Keratinocyte (primary cell): ENCODE measurements at regions not wholly inside any gene's neighbourhood (a gene's known extent, or its start where the extent isn't known, plus 50 kb on each side); places are given as distances from the start of the nearest gene placed in this dataset.

Experiments
- DNase-seq: peaks from one replicate; pipeline ENCODE4 v3.0.0-alpha.2; 2011; ENCODE audit warnings: low read depth, missing footprints, low spot score
- FAIRE-seq: peaks from 2 replicates; lab custom pipeline; 2011; peaks lifted over from hg19 to GRCh38; lab: Jason Lieb, UNC
- H2AFZ ChIP-seq: 2 replicates; pipeline ENCODE4 v1.6.0; 2012; ENCODE audit warnings: low read length, control low read depth, inconsistent platforms; ENCODE audit not compliant: control insufficient read depth
- H3K27ac ChIP-seq: 2 replicates; pipeline ENCODE4 v1.5.1; 2011; ENCODE audit warnings: low read length; ENCODE audit not compliant: control insufficient read depth, insufficient read depth
- H3K27me3 ChIP-seq: 3 replicates; pipeline ENCODE4 v1.6.0; 2011; ENCODE audit warnings: low read length; ENCODE audit not compliant: control insufficient read depth, insufficient read depth; ENCODE audit errors: extremely low read depth
- H3K36me3 ChIP-seq, 2 experiments: 2 replicates in 1 of 2; 3 replicates in 1 of 2; pipeline ENCODE4 v1.5.1; 2011; ENCODE audit warnings: low read length in 2 of 2, mild to moderate bottlenecking in 1 of 2; ENCODE audit not compliant: control insufficient read depth in 2 of 2, insufficient read depth in 2 of 2; ENCODE audit errors: extremely low read depth in 1 of 2
- H3K4me1 ChIP-seq: 3 replicates; pipeline ENCODE4 v1.5.1; 2011; ENCODE audit warnings: low read length; ENCODE audit not compliant: control insufficient read depth, insufficient read depth; ENCODE audit errors: extremely low read depth
- H3K4me2 ChIP-seq: 3 replicates; pipeline ENCODE4 v1.6.0; 2011; ENCODE audit warnings: low read depth, low read length; ENCODE audit not compliant: control insufficient read depth, insufficient read depth; ENCODE audit errors: extremely low read depth
- H3K4me3 ChIP-seq, 3 experiments: fragments of 200-600 bp in 1 of 3; sonication (generic) in 1 of 3; 2 replicates in 2 of 3; 3 replicates in 1 of 3; pipeline ENCODE4 v1.5.1; 2011 to 2016; ENCODE audit warnings: low read length in 3 of 3, mild to moderate bottlenecking in 3 of 3, control low read depth in 2 of 3, inconsistent platforms in 1 of 3, low read depth in 1 of 3, mixed read lengths in 1 of 3, mixed run types in 1 of 3, moderate library complexity in 1 of 3; ENCODE audit not compliant: control insufficient read depth in 2 of 3, insufficient read depth in 2 of 3; ENCODE audit errors: extremely low read depth in 1 of 3
- H3K79me2 ChIP-seq: 2 replicates; pipeline ENCODE4 v1.6.0; 2012; ENCODE audit warnings: low read length; ENCODE audit not compliant: control insufficient read depth, insufficient read depth
- H3K9ac ChIP-seq: 3 replicates; pipeline ENCODE4 v1.6.0; 2011; ENCODE audit warnings: low read length; ENCODE audit not compliant: control insufficient read depth, insufficient read depth; ENCODE audit errors: extremely low read depth
- H3K9me1 ChIP-seq: 3 replicates; pipeline ENCODE4 v1.6.0; 2011; ENCODE audit warnings: low read length; ENCODE audit not compliant: control insufficient read depth, insufficient read depth; ENCODE audit errors: extremely low read depth
- H3K9me3 ChIP-seq: 2 replicates; pipeline ENCODE4 v1.5.1; 2012; ENCODE audit warnings: low read depth, low read length; ENCODE audit not compliant: control insufficient read depth
- H4K20me1 ChIP-seq: 3 replicates; pipeline ENCODE4 v1.6.0; 2011; ENCODE audit warnings: low read length; ENCODE audit not compliant: control insufficient read depth, insufficient read depth; ENCODE audit errors: extremely low read depth
- EZH2 ChIP-seq: IDR thresholded peaks from one replicate; pipeline ENCODE4 v1.6.1; 2012; ENCODE audit warnings: inconsistent platforms, mild to moderate bottlenecking, low read length, moderate library complexity
- dilution Hi-C: fragments of 300-500 bp; cut with MboI; formaldehyde crosslinking; loops from one replicate; pipeline ENCODE4 v1.7.0; 2020; ENCODE audit warnings: low sequenced_read_pairs; ENCODE audit not compliant: extremely low pct_ligation_motif_present
- TF ChIP-seq, protein P1 (sequence below), 3 experiments: IDR thresholded peaks in 1 of 3; conservative IDR thresholded peaks in 1 of 3; optimal IDR thresholded peaks in 1 of 3; 2 replicates in 2 of 3; 3 replicates in 1 of 3; pipeline versions ENCODE3 to v1.5.1; 2011; ENCODE audit warnings: low read length in 3 of 3, mild to moderate bottlenecking in 3 of 3, moderate library complexity in 2 of 3, control low read depth in 1 of 3, inconsistent platforms in 1 of 3; ENCODE audit not compliant: insufficient read depth in 2 of 3; ENCODE audit errors: extremely low read depth in 1 of 3

DNA sequence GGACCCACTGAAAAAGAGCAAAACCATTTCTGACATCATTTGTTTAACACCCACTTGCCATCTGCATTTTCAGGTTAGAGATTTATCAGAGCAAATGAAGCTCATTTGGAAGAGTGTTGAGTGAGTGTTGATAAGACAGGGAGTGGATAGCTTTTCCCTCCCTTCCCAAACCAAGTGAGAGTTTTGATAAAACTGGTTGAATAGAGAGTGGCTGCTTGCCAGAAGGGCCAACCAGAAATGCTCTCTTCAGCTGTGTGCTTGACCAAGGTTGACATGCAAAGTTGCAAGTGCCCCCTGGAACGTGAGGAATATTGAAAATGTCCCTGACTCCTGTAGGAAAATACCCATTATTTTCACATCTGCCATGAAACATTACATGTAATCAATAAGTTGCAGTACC, 1487.0 kb upstream of the FLRT2 start:
- no peak for TF ChIP-seq EZH2
- TF ChIP-seq, protein P1, sequence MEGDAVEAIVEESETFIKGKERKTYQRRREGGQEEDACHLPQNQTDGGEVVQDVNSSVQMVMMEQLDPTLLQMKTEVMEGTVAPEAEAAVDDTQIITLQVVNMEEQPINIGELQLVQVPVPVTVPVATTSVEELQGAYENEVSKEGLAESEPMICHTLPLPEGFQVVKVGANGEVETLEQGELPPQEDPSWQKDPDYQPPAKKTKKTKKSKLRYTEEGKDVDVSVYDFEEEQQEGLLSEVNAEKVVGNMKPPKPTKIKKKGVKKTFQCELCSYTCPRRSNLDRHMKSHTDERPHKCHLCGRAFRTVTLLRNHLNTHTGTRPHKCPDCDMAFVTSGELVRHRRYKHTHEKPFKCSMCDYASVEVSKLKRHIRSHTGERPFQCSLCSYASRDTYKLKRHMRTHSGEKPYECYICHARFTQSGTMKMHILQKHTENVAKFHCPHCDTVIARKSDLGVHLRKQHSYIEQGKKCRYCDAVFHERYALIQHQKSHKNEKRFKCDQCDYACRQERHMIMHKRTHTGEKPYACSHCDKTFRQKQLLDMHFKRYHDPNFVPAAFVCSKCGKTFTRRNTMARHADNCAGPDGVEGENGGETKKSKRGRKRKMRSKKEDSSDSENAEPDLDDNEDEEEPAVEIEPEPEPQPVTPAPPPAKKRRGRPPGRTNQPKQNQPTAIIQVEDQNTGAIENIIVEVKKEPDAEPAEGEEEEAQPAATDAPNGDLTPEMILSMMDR (optimal IDR thresholded peaks at IDR 0.05 in 1 of 3, IDR thresholded peaks at IDR 0.05 in 1 of 3, conservative IDR thresholded peaks at IDR 0.05 in 1 of 3; ENCODE audit: extremely low read depth in 1 of 3, insufficient read depth in 2 of 3, low read length in 3 of 3) = no peak
- no peaks in the 10 kb centered on the region for H3K27me3 ChIP-seq
- no peak overlapping the region for H3K4me2 ChIP-seq
- no peaks in the 10 kb centered on the region for H3K79me2 ChIP-seq
- H3K4me3 ChIP-seq = no peak overlapping the region
- H3K9ac ChIP-seq = no peak overlapping the region
- DNase-seq (no peak), FAIRE-seq (no peak)
- H4K20me1 ChIP-seq = no peaks in the 10 kb centered on the region
- no peak overlapping the region for H3K27ac ChIP-seq
- H2AFZ ChIP-seq = no peak overlapping the region
- H3K36me3 ChIP-seq = no peaks in the 10 kb centered on the region
- H3K4me1 ChIP-seq = no peaks in the 10 kb centered on the region
- H3K9me1 ChIP-seq = no peaks in the 10 kb centered on the region
- dilution Hi-C loops = no loop called here
- H3K9me3 ChIP-seq = no peaks in the 10 kb centered on the region

DNA sequence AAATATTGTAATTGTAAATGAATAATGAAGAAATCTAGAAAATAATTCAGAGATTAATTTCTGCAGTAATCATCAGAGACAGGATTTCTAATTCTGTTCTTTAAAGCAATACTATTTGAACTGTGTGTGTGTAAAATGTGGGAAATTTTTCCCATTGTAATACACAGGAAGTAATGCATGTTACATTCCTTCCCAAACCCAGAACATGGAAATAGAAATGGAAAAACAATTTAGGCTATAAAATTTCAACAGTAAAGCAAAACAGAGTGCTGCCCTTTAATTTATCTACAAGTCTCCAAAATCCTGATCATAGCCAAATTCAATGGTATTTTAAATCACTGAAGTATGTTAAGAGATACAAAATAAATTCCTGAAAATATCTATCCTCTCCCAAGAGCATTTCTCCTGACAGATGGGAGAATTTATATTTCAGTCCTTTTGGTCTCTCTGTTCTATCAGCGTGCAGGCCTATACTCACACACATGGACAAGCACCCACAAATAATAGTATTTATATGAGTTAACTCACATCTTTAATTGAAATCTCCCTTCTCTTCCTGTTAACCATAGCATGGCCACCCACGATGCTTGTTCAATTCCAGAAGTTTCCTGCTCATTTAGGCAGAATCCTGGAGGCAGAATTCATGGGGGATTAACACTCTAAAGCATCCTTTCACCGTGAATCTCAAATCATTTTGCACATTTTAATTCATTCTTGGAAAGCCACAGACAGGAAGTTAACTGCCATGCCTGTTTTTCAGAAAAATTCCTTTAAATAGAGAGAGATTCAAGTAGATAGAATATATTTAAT, 1465.4 kb upstream of the FLRT2 start:
- no peaks in the 10 kb centered on the region for H3K27me3 ChIP-seq
- no peaks in the 10 kb centered on the region for H3K36me3 ChIP-seq
- H3K9me1 ChIP-seq = no peaks in the 10 kb centered on the region
- H3K79me2 ChIP-seq = no peaks in the 10 kb centered on the region
- H3K27ac ChIP-seq = no peak overlapping the region
- TF ChIP-seq, protein P1 (optimal IDR thresholded peaks at IDR 0.05 in 1 of 3, IDR thresholded peaks at IDR 0.05 in 1 of 3, conservative IDR thresholded peaks at IDR 0.05 in 1 of 3; ENCODE audit: extremely low read depth in 1 of 3, insufficient read depth in 2 of 3, low read length in 3 of 3) = no peak
- TF ChIP-seq EZH2 = no peak
- FAIRE-seq (no peak), DNase-seq (no peak)
- no peaks in the 10 kb centered on the region for H3K9me3 ChIP-seq
- no peak overlapping the region for H3K9ac ChIP-seq
- dilution Hi-C loops = no loop called here
- H3K4me3 ChIP-seq = no peak overlapping the region
- no peaks in the 10 kb centered on the region for H4K20me1 ChIP-seq
- no peak overlapping the region for H3K4me2 ChIP-seq
- H3K4me1 ChIP-seq = no peaks in the 10 kb centered on the region
- no peak overlapping the region for H2AFZ ChIP-seq
